ENCODE measurements at regions not wholly inside any gene's neighbourhood (a gene's known extent, or its start where the extent isn't known, plus 50 kb on each side); places are given as distances from the start of the nearest gene placed in this dataset.

DNA sequence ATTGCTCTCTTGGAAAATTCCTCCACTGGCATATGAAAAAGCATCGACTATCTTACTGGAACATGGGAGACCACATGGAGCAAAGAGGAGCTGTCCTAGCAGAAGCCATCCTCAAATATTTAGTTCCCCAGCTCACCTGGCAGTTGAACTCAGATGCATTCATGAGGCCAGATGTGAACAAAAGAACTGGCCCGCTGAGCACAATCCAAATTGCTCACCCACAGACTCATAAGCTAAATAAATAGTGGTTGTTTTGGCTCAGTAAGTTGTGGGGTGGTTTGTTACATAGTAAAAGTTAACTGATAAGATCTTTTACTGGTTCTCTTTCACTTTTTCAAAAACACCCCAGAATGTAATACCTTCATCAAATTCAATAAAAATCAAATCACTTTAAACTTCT is 108.6 kb upstream of the CWC22 start:
- Histone ChIP-seq H3K36me3 (no peaks in the 10 kb centered on the region), H3K4me1 (no peaks in the 10 kb centered on the region), H3K4me3 (no peak overlapping the region), H3K27ac (no peak overlapping the region), H3K9me3 (no peaks in the 10 kb centered on the region), H3K27me3 (no peaks in the 10 kb centered on the region)
- no peak for DNase-seq
- whole genome bisulfite sequencing, 2 donors, result 56 to 77% methylated on average over 2 of the region's 2 CpGs
- intact Hi-C loops (cut with DNase I), result no loop called here
- TF ChIP-seq EP300 (IDR thresholded peaks at IDR 0.05), result no peak
- no peak for TF ChIP-seq CTCF (IDR thresholded peaks at IDR 0.05)
- TF ChIP-seq POLR2A (IDR thresholded peaks at IDR 0.05), result no peak
- no peak for TF ChIP-seq POLR2AphosphoS5 (IDR thresholded peaks at IDR 0.05)

DNA sequence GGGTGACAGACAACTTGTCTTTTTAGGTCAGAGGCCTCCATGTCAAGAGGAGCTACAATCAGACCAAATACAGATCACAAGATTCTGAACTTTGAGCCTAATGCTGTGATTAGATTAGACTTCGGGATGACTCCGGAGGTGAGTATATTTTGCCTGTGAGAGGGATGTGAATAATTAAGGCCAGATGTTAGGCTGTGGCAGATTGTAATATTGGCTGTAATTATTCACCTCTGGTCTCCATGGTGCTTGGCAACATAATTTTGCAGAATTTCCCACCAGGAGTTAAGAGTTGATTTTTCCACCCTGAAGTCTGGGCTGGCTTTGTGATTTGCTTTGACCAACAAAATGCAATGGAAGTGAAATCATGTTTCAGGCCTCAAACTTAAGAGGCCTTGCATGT is 108.2 kb upstream of the CWC22 start:
- Histone ChIP-seq H3K27ac (no peak overlapping the region), H3K9me3 (no peaks in the 10 kb centered on the region), H3K36me3 (no peaks in the 10 kb centered on the region), H3K4me3 (no peak overlapping the region), H3K4me1 (no peaks in the 10 kb centered on the region), H3K27me3 (no peaks in the 10 kb centered on the region)
- no peak for TF ChIP-seq POLR2A (IDR thresholded peaks at IDR 0.05)
- TF ChIP-seq POLR2AphosphoS5 (IDR thresholded peaks at IDR 0.05), result no peak
- no peak for TF ChIP-seq CTCF (IDR thresholded peaks at IDR 0.05)
- no peak for TF ChIP-seq EP300 (IDR thresholded peaks at IDR 0.05)
- DNase-seq, result no peak
- 59 to 92% methylated on average over 2 of the region's 2 CpGs for WGBS, 2 donors
- intact Hi-C loops (cut with DNase I), result no loop called here

GRCh38 chr2:180111901-180112300 is 104.8 kb upstream of the CWC22 start:
- H3K4me3 ChIP-seq, result no peak overlapping the region

DNA sequence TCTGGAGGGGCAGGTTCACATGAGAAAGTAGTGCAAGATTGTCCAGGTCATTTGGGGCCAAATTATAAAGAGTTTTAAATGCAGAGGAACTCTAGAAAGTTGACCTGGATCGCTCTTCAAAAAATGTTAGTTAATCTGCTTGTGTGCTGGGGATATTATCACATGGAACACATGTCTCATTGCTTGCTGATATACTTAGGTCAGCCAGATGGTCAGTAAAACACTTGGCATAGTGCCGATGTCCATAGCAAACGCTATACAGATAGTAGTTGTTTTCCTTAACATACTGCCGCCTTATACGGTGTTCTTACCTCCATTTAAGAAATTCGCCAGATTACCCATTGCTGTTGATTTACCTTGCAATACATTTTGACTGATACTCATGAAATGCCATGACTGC is 103.4 kb upstream of the CWC22 start:
- intact Hi-C loops (cut with DNase I), result no loop called here
- H3K36me3 ChIP-seq, result no peaks in the 10 kb centered on the region
- no peaks in the 10 kb centered on the region for H3K27me3 ChIP-seq
- WGBS, 2 donors, result 92 to 94% methylated on average over 6 of the region's 6 CpGs
- no peaks in the 10 kb centered on the region for H3K9me3 ChIP-seq
- no peak overlapping the region for H3K27ac ChIP-seq
- TF ChIP-seq POLR2A (IDR thresholded peaks at IDR 0.05), result no peak
- TF ChIP-seq CTCF (IDR thresholded peaks at IDR 0.05), result no peak
- no peak for TF ChIP-seq POLR2AphosphoS5 (IDR thresholded peaks at IDR 0.05)
- no peak for TF ChIP-seq EP300 (IDR thresholded peaks at IDR 0.05)
- H3K4me1 ChIP-seq, result no peaks in the 10 kb centered on the region
- no peak for DNase-seq
- H3K4me3 ChIP-seq, result no peak overlapping the region

More at GRCh38 chr2:180111901-180112300, 104.8 kb upstream of the CWC22 start:
- DNase-seq, result no peak
- Histone ChIP-seq H3K27ac (no peak overlapping the region), H3K36me3 (no peaks in the 10 kb centered on the region), H3K9me3 (no peaks in the 10 kb centered on the region), H3K27me3 (no peaks in the 10 kb centered on the region), H3K4me1 (no peaks in the 10 kb centered on the region)
- 52 to 87% methylated on average over 1 of the region's 1 CpG for WGBS, 2 donors
- intact Hi-C loops (cut with DNase I), result no loop called here
- TF ChIP-seq CTCF (IDR thresholded peaks at IDR 0.05) (no peak), EP300 (IDR thresholded peaks at IDR 0.05) (no peak), POLR2AphosphoS5 (IDR thresholded peaks at IDR 0.05) (no peak), POLR2A (IDR thresholded peaks at IDR 0.05) (no peak)

DNA sequence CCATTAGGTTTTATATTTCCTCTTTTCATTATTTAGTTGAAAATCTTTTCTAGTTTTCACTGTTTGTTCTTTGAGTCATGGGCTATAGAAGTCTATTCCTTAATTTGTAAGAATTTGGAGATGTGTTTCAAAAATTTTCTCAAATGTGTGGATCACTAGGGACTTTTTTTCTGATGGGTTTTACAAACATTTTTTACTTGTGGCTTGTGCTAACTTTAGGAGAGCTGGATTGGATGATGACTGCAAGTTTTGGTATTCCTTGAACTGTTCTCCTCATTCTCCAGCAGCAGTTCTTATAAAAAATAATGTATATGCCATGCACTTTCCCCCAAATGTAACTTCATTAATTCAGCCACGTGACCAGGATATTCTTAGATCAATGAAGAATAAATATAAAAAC is 94.7 kb upstream of the CWC22 start:
- intact Hi-C loops (cut with DNase I), result no loop called here
- Histone ChIP-seq H3K27me3 (no peaks in the 10 kb centered on the region), H3K4me1 (no peaks in the 10 kb centered on the region), H3K36me3 (no peaks in the 10 kb centered on the region), H3K9me3 (no peaks in the 10 kb centered on the region), H3K27ac (no peak overlapping the region), H3K4me3 (no peak overlapping the region)
- 75% methylated on average over 1 of the region's 1 CpG for WGBS, 2 donors
- TF ChIP-seq CTCF (IDR thresholded peaks at IDR 0.05), result no peak
- no peak for TF ChIP-seq POLR2AphosphoS5 (IDR thresholded peaks at IDR 0.05)
- TF ChIP-seq EP300 (IDR thresholded peaks at IDR 0.05), result no peak
- TF ChIP-seq POLR2A (IDR thresholded peaks at IDR 0.05), result no peak
- DNase-seq, result no peak

Measured in sigmoid colon (tissue), 6 donors.